Colonic mucosa (tissue), 4 donors: ENCODE measurements at regions not wholly inside any gene's neighbourhood (a gene's known extent, or its start where the extent isn't known, plus 50 kb on each side); places are given as distances from the start of the nearest gene placed in this dataset.

ENCODE experiments used
- DNase-seq: peaks from one replicate; pipeline ENCODE4 v3.0.0-alpha.2; 2020
- H3K27ac ChIP-seq: fragments of 200-600 bp; one replicate; pipeline ENCODE4 v1.8.0; 2021
- H3K27me3 ChIP-seq: fragments of 200-600 bp; one replicate; pipeline ENCODE4 v1.8.0; 2021
- H3K36me3 ChIP-seq: fragments of 200-600 bp; one replicate; pipeline ENCODE4 v1.8.0; 2021
- H3K4me1 ChIP-seq: fragments of 200-600 bp; one replicate; pipeline ENCODE4 v1.8.0; 2021; ENCODE audit warnings: mild to moderate bottlenecking
- H3K4me3 ChIP-seq: fragments of 200-600 bp; one replicate; pipeline ENCODE4 v1.8.0; 2021
- H3K9ac ChIP-seq, 2 donors: one replicate each; pipeline ENCODE4 v1.7.0; 2013; ENCODE audit warnings: control low read depth in 2 of 2, low read depth in 2 of 2, low read length in 2 of 2
- H3K9me3 ChIP-seq: fragments of 200-600 bp; one replicate; pipeline ENCODE4 v1.8.0; 2021
- CTCF ChIP-seq: fragments of 200-600 bp; IDR thresholded peaks from one replicate; pipeline ENCODE4 v1.8.0; 2022; ENCODE audit warnings: antibody characterized with exemption, mild to moderate bottlenecking
- intact Hi-C: fragments of 100-400 bp; cut with DNase I; formaldehyde crosslinking; loops from one replicate; pipeline ENCODE4 v1.14.1; 2022
- donor health status: healthy.
- donor health status: DM: no; HTN: no; CAD: no.
- donor health status: DM: no; HTN: no; CAD: no.

GRCh38 chr2:176395273-176395854, 126.1 kb downstream of the MTX2 start:
- Histone ChIP-seq H3K9ac (no peak overlapping the region), H3K4me3 (no peak overlapping the region), H3K27ac (no peak overlapping the region), H3K36me3 (no peaks in the 10 kb centered on the region), H3K27me3 (no peaks in the 10 kb centered on the region), H3K4me1 (no peaks in the 10 kb centered on the region), H3K9me3 (no peaks in the 10 kb centered on the region)
- TF ChIP-seq CTCF, result no peak
- DNase-seq, result no peak
- intact Hi-C loops, result no loop called here

DNA sequence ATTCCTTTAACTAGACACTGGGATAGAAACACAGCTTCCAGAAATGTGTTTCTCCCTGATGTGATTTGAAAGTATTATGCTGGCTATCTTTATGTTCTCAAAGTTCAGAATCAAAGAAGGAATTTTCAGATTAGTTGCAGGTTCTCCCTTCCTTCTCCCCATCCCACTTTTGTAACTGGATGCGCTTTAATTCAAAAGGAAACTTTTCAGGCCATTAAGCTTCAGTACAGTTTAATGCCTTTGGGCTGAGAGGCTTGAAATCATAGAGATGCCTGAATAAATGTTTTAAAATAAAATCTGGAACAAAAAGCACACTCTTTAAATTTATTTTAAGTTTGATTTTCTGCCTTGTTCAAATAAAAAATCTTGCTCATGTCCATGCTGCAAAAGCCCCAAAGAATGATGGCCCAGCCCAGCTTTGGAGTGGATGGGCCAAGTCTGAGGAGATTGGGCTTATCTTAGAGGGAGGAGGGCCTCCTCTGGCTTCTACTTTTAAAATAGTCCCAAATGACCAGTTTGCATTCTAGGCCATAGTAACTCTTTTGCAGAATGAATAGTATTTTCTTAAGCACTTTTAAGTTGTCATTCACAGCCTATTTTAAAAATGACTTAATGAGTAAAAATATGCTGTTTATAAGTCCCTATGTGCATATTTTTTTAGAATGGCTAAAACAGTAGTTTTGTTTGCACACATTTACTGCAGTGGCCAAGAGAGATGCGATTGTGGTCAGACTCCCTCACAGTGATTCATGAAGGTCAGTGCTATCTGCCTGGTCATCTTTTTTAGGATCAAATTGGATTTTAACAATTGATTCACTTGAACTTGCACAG, 129.2 kb downstream of the MTX2 start:
- H3K27me3 ChIP-seq, result no peaks in the 10 kb centered on the region
- H3K9me3 ChIP-seq, result no peaks in the 10 kb centered on the region
- no peak for DNase-seq
- intact Hi-C loops, result no loop called here
- no peak overlapping the region for H3K9ac ChIP-seq
- no peak overlapping the region for H3K4me3 ChIP-seq
- H3K4me1 ChIP-seq, result no peaks in the 10 kb centered on the region
- TF ChIP-seq CTCF, result no peak
- no peaks in the 10 kb centered on the region for H3K36me3 ChIP-seq
- H3K27ac ChIP-seq, result no peak overlapping the region

GRCh38 chr2:176399074-176399598, 129.9 kb downstream of the MTX2 start:
- Histone ChIP-seq H3K4me1 (no peaks in the 10 kb centered on the region), H3K36me3 (no peaks in the 10 kb centered on the region), H3K9ac (no peak overlapping the region), H3K9me3 (no peaks in the 10 kb centered on the region), H3K27ac (no peak overlapping the region), H3K27me3 (no peaks in the 10 kb centered on the region), H3K4me3 (no peak overlapping the region)
- TF ChIP-seq CTCF, result no peak
- intact Hi-C loops, result no loop called here
- no peak for DNase-seq

DNA sequence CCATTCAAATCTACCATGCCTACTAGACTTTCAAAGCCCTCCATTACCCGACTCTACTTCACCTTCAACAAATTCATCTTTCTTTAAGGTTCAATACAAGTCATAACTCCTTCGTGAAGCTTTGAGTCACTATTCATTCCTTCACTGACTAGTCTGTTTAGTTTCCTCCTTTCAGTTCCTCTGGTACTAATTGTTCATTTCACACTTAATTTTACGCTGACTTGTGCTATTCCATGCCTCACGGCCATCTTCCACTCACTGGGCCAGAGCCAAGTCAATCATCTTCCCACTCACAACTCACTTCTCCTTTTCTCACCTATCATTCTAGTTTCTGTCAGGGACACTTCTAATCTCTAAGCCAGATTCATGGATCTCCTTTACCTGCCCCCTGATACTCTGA, 136.2 kb downstream of the MTX2 start:
- Histone ChIP-seq H3K36me3 (no peaks in the 10 kb centered on the region), H3K27ac (no peak overlapping the region), H3K27me3 (no peaks in the 10 kb centered on the region), H3K4me1 (no peaks in the 10 kb centered on the region), H3K4me3 (no peak overlapping the region), H3K9me3 (no peaks in the 10 kb centered on the region), H3K9ac (no peak overlapping the region)
- DNase-seq, result no peak
- intact Hi-C loops, result no loop called here
- TF ChIP-seq CTCF, result no peak

DNA sequence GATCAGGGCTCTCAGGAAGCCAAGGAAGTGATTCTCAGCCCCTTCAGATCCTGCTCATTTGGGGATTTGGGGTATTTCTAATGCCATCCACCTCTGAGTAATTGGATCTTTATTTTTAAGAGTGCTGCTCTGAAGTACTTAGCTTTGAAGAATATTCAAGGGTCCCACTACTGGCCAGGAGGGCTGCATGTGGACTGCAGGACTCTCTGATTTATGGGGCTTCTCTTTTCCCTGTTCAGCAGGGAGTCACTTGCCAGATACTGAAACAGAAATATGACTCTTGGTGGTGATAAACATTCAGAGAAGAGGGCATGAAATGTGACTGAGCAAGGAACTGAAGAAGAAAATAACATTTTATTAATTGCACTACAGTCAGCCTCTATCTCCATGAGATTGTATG, 138.5 kb downstream of the MTX2 start:
- Histone ChIP-seq H3K4me3 (no peak overlapping the region), H3K27ac (no peak overlapping the region), H3K36me3 (no peaks in the 10 kb centered on the region), H3K4me1 (no peaks in the 10 kb centered on the region), H3K9me3 (no peaks in the 10 kb centered on the region), H3K9ac (no peak overlapping the region), H3K27me3 (no peaks in the 10 kb centered on the region)
- no peak for DNase-seq
- intact Hi-C loops, result no loop called here
- TF ChIP-seq CTCF, result no peak
